NCI-H1436 treated with DMSO at 0.1 percent for 48 hours (cell line): ENCODE measurements at regions not wholly inside any gene's neighbourhood (a gene's known extent, or its start where the extent isn't known, plus 50 kb on each side); places are given as distances from the start of the nearest gene placed in this dataset.
"Not testable (repeated sequence)": the region's sequence is repeated elsewhere in the genome, so short reads cannot be mapped to it uniquely, and the experiment has no call there.

Experiments
- DNase-seq: peaks from one replicate; lab custom pipeline; 2025; lab: John Stamatoyannopoulos, UW

- no peak for DNase-seq
Observed at GRCh38 chr4:83920375-83920774, 384.5 kb downstream of the GPAT3 start.

- DNase-seq, result no peak
Observed at GRCh38 chr4:83917572-83917971, 381.7 kb downstream of the GPAT3 start.

- no peak for DNase-seq
Observed at GRCh38 chr4:83910693-83911092, 374.8 kb downstream of the GPAT3 start.

- DNase-seq, result no peak
Observed at GRCh38 chr4:83906561-83906960, 370.7 kb downstream of the GPAT3 start.

- DNase-seq, result no peak
Observed at GRCh38 chr4:83905952-83906351, 370.0 kb downstream of the GPAT3 start.

- not testable (repeated sequence) for DNase-seq
Observed at GRCh38 chr4:83903740-83904139, 367.8 kb downstream of the GPAT3 start.

GRCh38 chr4:83894831-83895230, 358.9 kb downstream of the GPAT3 start:
- DNase-seq, result no peak

DNA sequence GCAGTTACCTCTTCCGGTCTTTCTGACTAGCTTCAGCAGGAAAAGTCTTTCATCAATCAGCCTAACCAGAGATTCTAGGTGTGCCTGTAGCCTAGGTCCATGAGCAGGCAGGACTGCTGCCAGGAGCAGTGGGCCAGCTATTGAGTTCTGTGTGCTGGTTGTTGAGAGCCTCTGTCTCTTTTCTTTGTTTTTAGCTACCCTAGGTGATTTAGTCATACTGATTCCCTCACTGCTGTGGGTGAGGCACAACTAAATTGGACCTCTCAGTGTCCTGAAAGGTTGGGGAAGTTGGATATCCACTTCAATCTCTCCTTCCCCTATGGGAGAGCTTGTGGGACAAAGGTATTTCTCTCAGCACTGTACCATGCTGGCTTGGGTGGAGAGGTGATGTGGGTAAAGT, 354.9 kb downstream of the GPAT3 start:
- DNase-seq, result no peak

GRCh38 chr4:83890231-83890630, 354.3 kb downstream of the GPAT3 start:
- no peak for DNase-seq

- DNase-seq, result no peak
Observed at GRCh38 chr4:83889802-83890201, 353.9 kb downstream of the GPAT3 start.

DNA sequence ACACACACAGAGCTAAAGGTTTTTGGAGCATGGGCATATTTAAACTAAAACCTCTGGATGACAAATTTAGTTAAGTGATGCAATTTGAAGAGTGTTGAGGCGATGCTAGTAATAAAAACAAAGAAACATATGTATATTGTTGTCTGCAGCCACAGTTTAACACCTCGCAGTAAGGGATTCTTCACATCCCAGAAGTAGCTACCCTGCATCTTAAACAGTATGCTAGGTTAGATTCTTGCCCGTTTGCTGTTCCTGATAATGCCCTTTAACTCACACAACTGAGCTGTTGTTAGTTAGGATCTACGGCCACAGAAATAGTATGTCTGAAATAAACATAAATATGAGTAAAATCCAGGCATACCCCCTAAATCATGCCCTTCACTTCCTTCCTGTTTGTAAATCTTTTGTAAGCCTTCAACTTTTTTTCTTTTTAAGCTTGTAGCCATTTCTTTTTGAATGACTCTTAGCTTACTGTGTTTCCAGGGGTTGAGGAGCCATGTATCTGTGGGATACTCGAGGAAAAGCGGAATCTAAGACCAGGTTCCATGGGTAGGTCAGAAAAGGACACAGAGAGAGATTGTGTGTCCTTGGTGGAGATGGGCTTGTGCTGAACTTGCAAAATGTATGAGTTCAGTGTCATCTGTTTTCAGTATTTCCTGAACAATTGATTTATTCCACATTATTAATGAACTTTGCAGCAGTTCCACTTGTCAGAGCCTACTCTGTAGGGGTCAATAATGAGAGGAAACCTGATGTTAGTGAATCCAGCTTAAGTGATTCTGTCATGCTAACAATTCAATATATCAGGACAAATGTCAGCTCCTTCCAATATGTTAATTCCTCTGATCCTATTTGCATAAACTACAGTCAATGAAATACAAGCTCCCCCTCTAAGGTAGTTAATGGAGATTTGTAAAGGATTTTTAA, 349.6 kb downstream of the GPAT3 start:
- no peak for DNase-seq

DNA sequence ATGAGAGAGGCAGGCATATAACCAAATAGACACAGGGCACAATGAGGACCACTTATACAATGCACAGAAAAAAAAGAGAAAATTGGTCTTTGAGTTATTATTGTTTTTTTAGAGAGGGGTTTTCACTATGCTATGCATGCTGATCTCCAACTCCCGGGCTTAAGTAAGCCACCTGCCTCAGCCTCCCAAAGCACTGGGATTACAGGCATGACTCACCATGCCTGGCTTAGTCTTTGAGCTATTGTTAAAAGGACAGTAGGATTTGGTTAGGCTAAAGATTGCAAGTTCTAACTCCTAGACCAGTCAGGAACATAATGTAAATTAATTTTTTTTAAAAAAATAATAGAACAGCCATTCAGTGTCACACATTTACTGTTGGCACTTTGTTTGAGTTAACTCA, 340.1 kb downstream of the GPAT3 start:
- no peak for DNase-seq

- no peak for DNase-seq
Observed at GRCh38 chr4:83875437-83875836, 339.5 kb downstream of the GPAT3 start.

DNA sequence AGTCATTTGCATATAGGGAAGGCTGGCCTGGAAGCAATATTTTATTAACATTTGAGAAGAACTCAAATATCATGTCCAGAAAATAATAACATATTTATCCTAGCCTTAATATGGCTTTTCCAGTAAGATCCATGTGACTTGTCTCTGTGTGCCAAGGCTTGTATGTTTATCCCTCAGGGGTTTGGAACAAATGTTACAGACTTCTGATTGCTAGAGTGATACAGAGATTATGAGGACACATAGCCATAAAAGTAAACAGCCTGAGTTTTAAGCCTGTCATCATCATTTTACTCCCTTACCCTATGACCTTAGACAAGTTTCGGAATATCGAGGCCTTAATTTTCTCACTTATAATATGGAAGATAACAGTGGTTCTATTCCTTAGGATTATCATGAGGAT, 338.1 kb downstream of the GPAT3 start:
- DNase-seq, result no peak

DNA sequence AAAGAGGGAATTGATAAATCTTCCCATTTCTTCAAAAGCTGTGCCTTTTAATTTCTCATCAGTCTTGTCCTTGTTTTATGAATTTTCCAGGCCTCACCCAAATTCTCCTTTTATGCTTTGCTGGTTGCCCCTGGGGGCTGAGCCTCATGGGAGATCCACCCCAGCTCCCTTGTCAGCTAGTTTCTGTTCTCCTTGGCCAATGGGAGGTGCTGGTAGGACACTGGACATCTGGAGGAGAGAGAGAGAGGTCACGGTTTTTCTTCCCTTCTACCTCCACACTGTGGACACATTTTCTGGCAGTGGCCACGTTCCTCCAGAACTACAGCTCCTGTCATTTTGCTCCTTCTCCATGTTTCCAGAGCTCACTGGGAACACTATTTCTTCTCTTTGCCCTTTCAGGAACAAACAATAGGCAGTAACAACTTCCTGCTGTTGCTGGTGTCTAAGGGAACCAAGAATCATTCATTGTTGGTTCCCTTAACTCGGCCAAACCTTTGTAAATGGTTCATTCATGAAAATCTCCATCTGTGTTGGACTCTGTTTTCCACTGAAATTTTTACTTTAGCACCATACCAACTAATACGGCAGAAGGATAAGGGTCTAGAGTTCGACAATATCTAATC, 334.5 kb downstream of the GPAT3 start:
- DNase-seq, result no peak

DNA sequence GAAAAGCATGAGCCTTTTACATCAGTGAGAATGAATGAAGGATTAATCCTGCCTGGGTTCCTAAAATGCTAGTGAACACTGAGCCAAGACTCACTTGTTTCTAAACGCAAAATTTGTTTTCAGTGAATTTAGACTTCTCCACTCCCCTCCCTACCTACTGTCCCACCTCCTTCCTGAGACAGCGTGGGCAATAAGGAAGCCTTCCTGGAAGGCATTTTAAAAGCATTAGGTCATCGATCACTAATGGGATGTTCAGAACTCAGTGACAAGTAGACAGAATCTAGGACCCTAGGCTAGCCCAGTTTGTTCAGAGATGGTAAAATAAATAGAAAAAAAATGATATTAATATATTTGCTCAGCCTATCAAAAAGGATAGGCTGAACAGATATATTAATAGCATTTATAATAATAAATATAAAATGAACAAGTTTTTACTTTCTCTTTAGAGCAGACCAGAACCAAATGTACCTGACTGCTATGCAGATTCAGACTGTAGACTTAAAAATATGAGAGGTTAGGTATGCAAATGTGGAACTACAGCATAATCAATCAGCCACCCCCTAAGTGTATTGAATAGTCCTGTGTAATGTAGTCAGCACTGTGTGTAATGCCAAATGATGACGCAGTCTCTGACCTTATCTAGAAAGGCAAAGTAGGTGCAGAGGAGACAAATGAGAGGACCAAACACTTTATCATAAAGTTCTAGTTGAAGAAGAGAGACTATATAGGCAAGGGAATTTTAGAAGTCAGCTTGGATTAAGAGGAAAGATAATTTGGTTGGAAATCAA, 331.1 kb downstream of the GPAT3 start:
- DNase-seq, result no peak

GRCh38 chr4:83865417-83866150, 329.7 kb downstream of the GPAT3 start:
- DNase-seq, result no peak

DNA sequence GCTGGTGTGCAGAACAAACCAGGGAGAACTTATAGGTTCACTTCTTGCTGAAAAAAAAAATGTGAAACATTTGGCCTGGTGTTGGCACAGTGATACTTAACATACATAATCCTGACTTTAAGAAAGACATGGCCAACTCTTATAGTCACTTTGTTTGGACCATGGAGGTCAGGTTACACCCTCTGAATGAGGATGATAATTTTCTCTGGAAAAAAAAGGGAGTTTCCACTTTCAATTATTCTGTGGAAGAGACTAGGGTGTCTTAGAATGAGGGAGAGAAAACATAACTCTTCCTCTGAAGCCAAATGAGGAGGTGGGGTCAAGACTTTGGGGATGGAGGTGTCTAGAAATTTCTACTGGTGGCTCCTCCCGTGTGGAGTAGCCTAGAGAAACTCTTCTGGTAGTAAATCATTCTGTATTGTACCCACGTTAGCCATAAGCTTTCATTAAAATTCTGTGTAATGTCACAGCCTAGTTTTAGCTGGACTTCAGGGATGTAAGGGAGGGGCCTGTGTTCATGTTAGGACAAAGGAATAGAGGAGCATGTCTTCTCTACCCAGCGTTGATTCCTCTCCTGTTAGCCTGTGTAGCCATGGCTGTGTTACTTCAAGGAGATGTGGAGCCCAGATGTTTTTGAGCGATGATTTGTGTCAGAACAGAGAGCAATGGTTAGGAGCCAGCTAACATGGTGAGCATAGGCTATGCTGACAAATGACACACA, 328.3 kb downstream of the GPAT3 start:
- DNase-seq, result no peak

DNA sequence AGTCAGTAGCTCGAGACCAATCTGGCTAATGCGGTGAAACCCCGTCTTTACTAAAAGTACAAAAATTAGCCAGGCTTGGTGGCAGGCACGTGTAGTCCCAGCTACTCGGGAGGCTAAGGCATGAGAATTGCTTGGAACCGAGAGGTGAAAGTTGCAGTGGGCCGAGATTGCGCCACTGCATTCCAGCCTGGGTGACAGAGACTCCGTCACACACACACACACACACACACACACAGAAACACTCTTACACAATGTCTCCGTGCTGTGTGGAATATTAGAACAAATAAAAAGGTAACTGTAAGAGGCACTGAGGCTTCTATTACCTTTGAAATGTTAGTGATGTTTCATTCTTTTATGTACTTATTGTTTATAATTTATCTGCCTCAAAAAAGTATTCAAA, 326.6 kb downstream of the GPAT3 start:
- no peak for DNase-seq

DNA sequence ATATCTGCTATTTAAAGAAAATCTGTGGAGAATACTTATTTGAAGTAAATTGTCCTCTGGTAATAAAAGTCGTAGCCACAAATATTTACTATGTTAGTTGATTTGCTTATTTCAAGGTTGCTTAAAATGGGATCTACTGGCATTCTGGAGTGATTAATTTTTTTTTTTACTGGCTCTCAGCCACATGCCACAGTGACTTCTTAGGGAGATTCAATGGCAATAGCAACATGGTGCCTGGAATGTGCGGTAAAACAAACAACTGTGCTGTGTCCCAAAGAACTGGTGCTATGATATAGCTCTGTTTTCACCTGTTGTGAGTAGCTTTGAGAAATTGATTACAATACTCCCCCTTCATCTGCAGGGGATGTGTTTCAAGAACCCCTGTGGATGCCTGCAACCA, 324.3 kb downstream of the GPAT3 start:
- no peak for DNase-seq

GRCh38 chr4:83858131-83858530, 322.2 kb downstream of the GPAT3 start:
- DNase-seq, result no peak
